ENCODE measurements at regions not wholly inside any gene's neighbourhood (a gene's known extent, or its start where the extent isn't known, plus 50 kb on each side); places are given as distances from the start of the nearest gene placed in this dataset.

GRCh38 chr2:10981451-10981850, 69.7 kb downstream of the KCNF1 start:
- no peaks in the 10 kb centered on the region for H3K36me3 ChIP-seq (replicated peaks in 1 of 2; ENCODE audit: control insufficient read depth in 1 of 2, insufficient read depth in 2 of 2, low read length in 1 of 2)
- no peak overlapping the region for H3K4me2 ChIP-seq
- H3K79me2 ChIP-seq (ENCODE audit: insufficient read depth) = no peaks in the 10 kb centered on the region
- no peaks in the 10 kb centered on the region for H3F3A ChIP-seq (replicated peaks; ENCODE audit: insufficient read depth)
- no peak overlapping the region for H3K27ac ChIP-seq (ENCODE audit: low read depth in 2 of 2, low read length in 1 of 2)
- no peak for DNase-seq
- ChIA-PET CTCF (no interaction called here), POLR2A (interaction anchor here (1.5 kb wide), 1 partner anchor 11 kb away, joined by 3 read pairs; no protein-coding TSS in a partner anchor)
- H3K4me3 ChIP-seq (ENCODE audit: low read depth in 2 of 2, low read length in 1 of 2) = no peak overlapping the region
- no peak overlapping the region for H2AFZ ChIP-seq (ENCODE audit: low read depth)
- no peak overlapping the region for H3K9ac ChIP-seq
- H4K20me1 ChIP-seq (ENCODE audit: insufficient read depth) = no peaks in the 10 kb centered on the region
- TF ChIP-seq IRF3 (IDR thresholded peaks at IDR 0.05; ENCODE audit: low read depth, low read length) = no peak
- no peak for TF ChIP-seq ELF1 (IDR thresholded peaks at IDR 0.05)
- no peak for TF ChIP-seq USF1 (IDR thresholded peaks at IDR 0.05; ENCODE audit: borderline replicate concordance, low read depth)
- TF ChIP-seq NFIC (IDR thresholded peaks at IDR 0.05; ENCODE audit: borderline replicate concordance) = no peak
- TF ChIP-seq FOSL2 (IDR thresholded peaks at IDR 0.05; ENCODE audit: borderline replicate concordance, low read depth) = no peak
- TF ChIP-seq MXI1 (IDR thresholded peaks at IDR 0.05; ENCODE audit: low read depth, low read length) = no peak
- TF ChIP-seq CTCF (IDR thresholded peaks at IDR 0.05) = no peak
- no peak for TF ChIP-seq YY1 (IDR thresholded peaks at IDR 0.05; ENCODE audit: low read depth)
- WGBS (ENCODE audit: low lambda C conversion rate) = 75% methylated on average over 7 of the region's 7 CpGs
- H3K9me2 ChIP-seq = no peaks in the 10 kb centered on the region
- no peaks in the 10 kb centered on the region; a peak in 2 of 4 replicates for H3K4me1 ChIP-seq (ENCODE audit: control insufficient read depth in 1 of 2, insufficient read depth in 2 of 2, low read depth in 1 of 2, low read length in 1 of 2)
- no peaks in the 10 kb centered on the region for H3K9me3 ChIP-seq
- peaks cover 24% of the 10 kb centered on the region for H3K27me3 ChIP-seq (ENCODE audit: insufficient read depth)

- Histone ChIP-seq H3K9me2 (no peaks in the 10 kb centered on the region), H3K27ac (ENCODE audit: low read depth in 2 of 2, low read length in 1 of 2) (no peak overlapping the region), H3K79me2 (ENCODE audit: insufficient read depth) (no peaks in the 10 kb centered on the region), H3K4me3 (ENCODE audit: low read depth in 2 of 2, low read length in 1 of 2) (no peak overlapping the region), H3K36me3 (replicated peaks in 1 of 2; ENCODE audit: control insufficient read depth in 1 of 2, insufficient read depth in 2 of 2, low read length in 1 of 2) (no peaks in the 10 kb centered on the region), H3K9ac (no peak overlapping the region), H4K20me1 (ENCODE audit: insufficient read depth) (no peaks in the 10 kb centered on the region), H3K9me3 (no peaks in the 10 kb centered on the region), H3F3A (replicated peaks; ENCODE audit: insufficient read depth) (no peaks in the 10 kb centered on the region), H3K4me2 (no peak overlapping the region), H3K4me1 (ENCODE audit: control insufficient read depth in 1 of 2, insufficient read depth in 2 of 2, low read depth in 1 of 2, low read length in 1 of 2) (no peaks in the 10 kb centered on the region; a peak in 2 of 4 replicates), H2AFZ (ENCODE audit: low read depth) (no peak overlapping the region), H3K27me3 (ENCODE audit: insufficient read depth) (peaks cover 24% of the 10 kb centered on the region)
- ChIA-PET CTCF (no interaction called here), POLR2A (no interaction called here)
- 83% methylated on average over 12 of the region's 13 CpGs for WGBS (ENCODE audit: low lambda C conversion rate)
- no peak for TF ChIP-seq IRF3 (IDR thresholded peaks at IDR 0.05; ENCODE audit: low read depth, low read length)
- no peak for TF ChIP-seq REST (IDR thresholded peaks at IDR 0.05; ENCODE audit: low read depth, low read length)
- TF ChIP-seq CTCF (IDR thresholded peaks at IDR 0.05) = no peak
- TF ChIP-seq POLR2AphosphoS5 (IDR thresholded peaks at IDR 0.05; ENCODE audit: low read depth, low read length) = no peak
- TF ChIP-seq JUND (IDR thresholded peaks at IDR 0.05) = no peak
- no peak for TF ChIP-seq MXI1 (IDR thresholded peaks at IDR 0.05; ENCODE audit: low read depth, low read length)
- TF ChIP-seq TEAD4 (IDR thresholded peaks at IDR 0.05; ENCODE audit: borderline replicate concordance, insufficient read depth) = no peak
- no peak for TF ChIP-seq USF1 (IDR thresholded peaks at IDR 0.05; ENCODE audit: borderline replicate concordance, low read depth)
- TF ChIP-seq RFX5 (IDR thresholded peaks at IDR 0.05; ENCODE audit: low read length) = no peak
- no peak for DNase-seq
Observed at GRCh38 chr2:10981941-10982431, 70.3 kb downstream of the KCNF1 start.

All from SK-N-SH (cell line).